ENCODE measurements at regions not wholly inside any gene's neighbourhood (a gene's known extent, or its start where the extent isn't known, plus 50 kb on each side); places are given as distances from the start of the nearest gene placed in this dataset.

DNA sequence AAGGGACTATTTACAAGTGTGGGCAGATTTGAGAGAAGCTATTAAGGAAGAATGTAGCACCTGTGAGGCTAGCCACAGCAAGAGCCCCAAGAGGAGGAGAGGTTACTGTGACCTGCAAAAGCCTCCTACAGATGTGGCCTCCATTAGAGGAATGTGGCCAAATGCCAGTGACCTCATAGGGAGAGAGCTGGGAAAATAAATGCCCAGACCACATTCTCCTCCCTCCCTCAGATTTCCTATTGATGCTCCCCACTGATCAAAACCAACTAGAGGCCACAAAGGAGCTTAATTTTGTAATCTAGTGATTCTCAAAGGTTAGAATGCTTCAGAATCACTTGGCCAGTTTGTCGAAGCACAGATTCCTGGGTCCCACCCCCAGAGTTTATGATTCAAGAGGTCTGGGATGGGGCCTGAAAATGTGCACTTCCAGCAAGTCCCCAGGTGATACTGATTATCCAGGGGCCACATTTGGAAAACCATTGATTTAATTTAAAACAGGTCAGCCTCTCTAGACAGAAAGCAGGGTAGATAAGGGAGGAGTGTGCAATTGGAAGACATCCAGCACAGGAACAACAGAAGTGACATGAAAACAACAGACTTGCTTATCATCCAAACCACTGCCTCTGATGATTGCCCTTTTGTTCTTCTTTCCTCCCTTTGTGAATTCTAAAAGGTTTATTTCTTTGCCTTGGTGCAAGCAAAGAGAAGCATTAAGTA is 61.2 kb upstream of the RBBP8 start:
- Histone ChIP-seq H4K20me1 (ENCODE audit: control insufficient read depth, insufficient read depth, low read depth, low read length) (no peaks in the 10 kb centered on the region), H3K27me3 (ENCODE audit: control insufficient read depth, low read length) (no peaks in the 10 kb centered on the region), H3K4me1 (ENCODE audit: control insufficient read depth, low read length) (no peaks in the 10 kb centered on the region), H3K79me2 (ENCODE audit: control insufficient read depth, low read length) (no peaks in the 10 kb centered on the region), H3K9me2 (replicated peaks; ENCODE audit: control insufficient read depth, low read length) (no peaks in the 10 kb centered on the region), H3K27ac (ENCODE audit: low read depth, low read length) (no peak overlapping the region), H3F3A (ENCODE audit: control insufficient read depth, insufficient read depth) (no peaks in the 10 kb centered on the region), H3K36me3 (ENCODE audit: control insufficient read depth, low read length) (no peaks in the 10 kb centered on the region), H3K9me3 (ENCODE audit: control insufficient read depth, insufficient read depth, low read length) (no peaks in the 10 kb centered on the region), H3K4me2 (ENCODE audit: low read length) (no peak overlapping the region), H3K4me3 (ENCODE audit: low read length) (no peak overlapping the region)
- no peak for TF ChIP-seq EZH2phosphoT487 (IDR thresholded peaks at IDR 0.05; ENCODE audit: borderline replicate concordance, low read length)
- TF ChIP-seq CTCF (IDR thresholded peaks at IDR 0.05; ENCODE audit: low read depth, low read length, poor library complexity, severe bottlenecking) = no peak

DNA sequence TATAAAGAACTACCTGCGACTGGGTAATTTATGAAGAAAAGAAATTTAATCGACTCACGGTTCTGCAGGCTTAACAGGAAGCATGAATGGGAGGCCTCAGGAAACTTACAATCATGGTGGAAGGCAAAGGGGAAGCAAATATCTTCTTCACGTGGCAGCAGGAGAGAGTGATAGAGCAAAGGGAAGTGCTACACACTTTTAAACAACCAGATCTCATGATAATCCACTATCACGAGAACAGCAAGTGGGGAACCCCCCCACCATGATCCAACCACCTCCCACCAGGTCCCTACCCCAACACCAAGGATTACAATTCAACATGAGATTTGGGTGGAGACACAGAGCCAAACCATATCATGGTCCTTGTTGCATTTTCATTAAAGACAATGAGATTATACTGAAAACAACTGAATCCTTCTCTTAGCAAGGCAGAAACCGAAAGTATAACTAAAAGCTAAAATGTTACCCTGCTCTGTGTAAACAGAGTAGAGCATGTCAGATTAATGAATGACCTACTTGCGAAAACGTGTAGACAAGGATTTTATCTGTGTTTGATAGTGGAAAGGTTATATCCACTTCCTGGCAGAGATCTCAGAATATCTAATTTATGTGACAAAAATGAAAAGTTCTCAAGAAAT is 60.1 kb upstream of the RBBP8 start:
- no peaks in the 10 kb centered on the region for H3K9me3 ChIP-seq (ENCODE audit: control insufficient read depth, insufficient read depth, low read length)
- TF ChIP-seq EZH2phosphoT487 (IDR thresholded peaks at IDR 0.05; ENCODE audit: borderline replicate concordance, low read length) = no peak
- TF ChIP-seq CTCF (IDR thresholded peaks at IDR 0.05; ENCODE audit: low read depth, low read length, poor library complexity, severe bottlenecking) = no peak
- H3K4me2 ChIP-seq (ENCODE audit: low read length) = no peak overlapping the region
- H3K79me2 ChIP-seq (ENCODE audit: control insufficient read depth, low read length) = no peaks in the 10 kb centered on the region
- H4K20me1 ChIP-seq (ENCODE audit: control insufficient read depth, insufficient read depth, low read depth, low read length) = no peaks in the 10 kb centered on the region
- no peaks in the 10 kb centered on the region for H3K36me3 ChIP-seq (ENCODE audit: control insufficient read depth, low read length)
- H3K9me2 ChIP-seq (replicated peaks; ENCODE audit: control insufficient read depth, low read length) = no peaks in the 10 kb centered on the region
- H3F3A ChIP-seq (ENCODE audit: control insufficient read depth, insufficient read depth) = no peaks in the 10 kb centered on the region
- no peak overlapping the region for H3K4me3 ChIP-seq (ENCODE audit: low read length)
- no peak overlapping the region for H3K27ac ChIP-seq (ENCODE audit: low read depth, low read length)
- no peaks in the 10 kb centered on the region for H3K4me1 ChIP-seq (ENCODE audit: control insufficient read depth, low read length)
- H3K27me3 ChIP-seq (ENCODE audit: control insufficient read depth, low read length) = no peaks in the 10 kb centered on the region

GRCh38 chr18:22879293-22879692 is 53.8 kb upstream of the RBBP8 start:
- H3K4me3 ChIP-seq (ENCODE audit: low read length) = no peak overlapping the region
- no peaks in the 10 kb centered on the region for H3K4me1 ChIP-seq (ENCODE audit: control insufficient read depth, low read length)
- H3K4me2 ChIP-seq (ENCODE audit: low read length) = no peak overlapping the region
- H3K27ac ChIP-seq (ENCODE audit: low read depth, low read length) = no peak overlapping the region
- no peaks in the 10 kb centered on the region for H3F3A ChIP-seq (ENCODE audit: control insufficient read depth, insufficient read depth)
- H3K36me3 ChIP-seq (ENCODE audit: control insufficient read depth, low read length) = no peaks in the 10 kb centered on the region
- H3K27me3 ChIP-seq (ENCODE audit: control insufficient read depth, low read length) = no peaks in the 10 kb centered on the region
- no peaks in the 10 kb centered on the region for H3K9me3 ChIP-seq (ENCODE audit: control insufficient read depth, insufficient read depth, low read length)
- TF ChIP-seq CTCF (IDR thresholded peaks at IDR 0.05; ENCODE audit: low read depth, low read length, poor library complexity, severe bottlenecking) (no peak), EZH2phosphoT487 (IDR thresholded peaks at IDR 0.05; ENCODE audit: borderline replicate concordance, low read length) (no peak)
- H3K9me2 ChIP-seq (replicated peaks; ENCODE audit: control insufficient read depth, low read length) = no peaks in the 10 kb centered on the region
- no peaks in the 10 kb centered on the region for H3K79me2 ChIP-seq (ENCODE audit: control insufficient read depth, low read length)
- H4K20me1 ChIP-seq (ENCODE audit: control insufficient read depth, insufficient read depth, low read depth, low read length) = no peaks in the 10 kb centered on the region

Measured in DOHH2 (cell line).